Nephron (organoid): ENCODE measurements at regions not wholly inside any gene's neighbourhood (a gene's known extent, or its start where the extent isn't known, plus 50 kb on each side); places are given as distances from the start of the nearest gene placed in this dataset.
A peak's percentile ranks its signal among the peaks of the same experiment; 100 is the strongest.
"Not testable (repeated sequence)": the region's sequence is repeated elsewhere in the genome, so short reads cannot be mapped to it uniquely, and the experiment has no call there.

ENCODE experiments used
- H3K27ac Mint-ChIP-seq, 3 experiments: 2 replicates each; pipeline ENCODE4 v1.8.0; 2020; ENCODE audit warnings: mixed read lengths in 3 of 3, mild to moderate bottlenecking in 2 of 3, moderate library complexity in 1 of 3
- H3K27me3 Mint-ChIP-seq: 2 replicates; pipeline ENCODE4 v1.8.0; 2021; ENCODE audit warnings: low read depth, mild to moderate bottlenecking, moderate library complexity, mixed read lengths
- H3K36me3 Mint-ChIP-seq: 2 replicates; pipeline ENCODE4 v1.8.0; 2020; ENCODE audit warnings: low read depth, mixed read lengths
- H3K4me1 Mint-ChIP-seq: 2 replicates; pipeline ENCODE4 v1.8.0; 2020; ENCODE audit warnings: mixed read lengths
- H3K4me3 Mint-ChIP-seq, 3 experiments: 2 replicates each; pipeline ENCODE4 v1.8.0; 2020; ENCODE audit warnings: mild to moderate bottlenecking in 3 of 3, mixed read lengths in 3 of 3, moderate library complexity in 2 of 3
- H3K9me3 Mint-ChIP-seq: 2 replicates; pipeline ENCODE4 v1.8.0; 2020; ENCODE audit warnings: mixed read lengths
- CTCF ChIP-seq, 3 experiments: fragments of 200-600 bp; sonication (generic); IDR thresholded peaks; one replicate each; pipeline ENCODE4 v1.5.0; 2021; ENCODE audit warnings: antibody characterized with exemption in 3 of 3; ENCODE audit not compliant: unreplicated experiment in 3 of 3

GRCh38 chr21:19076031-19076430, 672.4 kb upstream of the TMPRSS15 start:
- no peaks in the 10 kb centered on the region for H3K4me1 Mint-ChIP-seq
- no peak overlapping the region for H3K27ac Mint-ChIP-seq
- no peak for TF ChIP-seq CTCF (IDR thresholded peaks at IDR 0.05; ENCODE audit: unreplicated experiment in 3 of 3)
- no peaks in the 10 kb centered on the region for H3K36me3 Mint-ChIP-seq
- H3K4me3 Mint-ChIP-seq: no peak overlapping the region
- H3K27me3 Mint-ChIP-seq: no peaks in the 10 kb centered on the region
- peaks cover 23% of the 10 kb centered on the region for H3K9me3 Mint-ChIP-seq

- Mint-ChIP-seq H3K27ac (no peak overlapping the region), H3K4me3 (no peak overlapping the region), H3K27me3 (no peaks in the 10 kb centered on the region), H3K4me1 (no peaks in the 10 kb centered on the region), H3K36me3 (no peaks in the 10 kb centered on the region), H3K9me3 (no peaks in the 10 kb centered on the region)
- TF ChIP-seq CTCF (IDR thresholded peaks at IDR 0.05; ENCODE audit: unreplicated experiment in 3 of 3): no peak
Measured at GRCh38 chr21:19109694-19110093, 706.1 kb upstream of the TMPRSS15 start.

GRCh38 chr21:19119259-19119658, 715.7 kb upstream of the TMPRSS15 start:
- not testable (repeated sequence) for H3K4me1 Mint-ChIP-seq, H3K4me3 Mint-ChIP-seq, H3K9me3 Mint-ChIP-seq, H3K27me3 Mint-ChIP-seq, H3K27ac Mint-ChIP-seq, H3K36me3 Mint-ChIP-seq

GRCh38 chr21:19120591-19120990, 717.0 kb upstream of the TMPRSS15 start:
- H3K4me1 Mint-ChIP-seq: peaks cover 3% of the 10 kb centered on the region
- H3K27ac Mint-ChIP-seq: peak overlapping the region in 1 of 3 experiments; percentile 46
- no peak for TF ChIP-seq CTCF (IDR thresholded peaks at IDR 0.05; ENCODE audit: unreplicated experiment in 3 of 3)
- peaks cover 2% of the 10 kb centered on the region for H3K9me3 Mint-ChIP-seq
- no peaks in the 10 kb centered on the region for H3K27me3 Mint-ChIP-seq
- H3K4me3 Mint-ChIP-seq: no peak overlapping the region
- no peaks in the 10 kb centered on the region for H3K36me3 Mint-ChIP-seq

GRCh38 chr21:19122356-19122755, 718.8 kb upstream of the TMPRSS15 start:
- Mint-ChIP-seq H3K4me1 (peaks cover 3% of the 10 kb centered on the region), H3K27ac (no peak overlapping the region), H3K9me3 (peaks cover 2% of the 10 kb centered on the region), H3K36me3 (no peaks in the 10 kb centered on the region), H3K4me3 (no peak overlapping the region), H3K27me3 (no peaks in the 10 kb centered on the region)
- no peak for TF ChIP-seq CTCF (IDR thresholded peaks at IDR 0.05; ENCODE audit: unreplicated experiment in 3 of 3)

- TF ChIP-seq CTCF (IDR thresholded peaks at IDR 0.05; ENCODE audit: unreplicated experiment in 3 of 3): no peak
- Mint-ChIP-seq H3K36me3 (no peaks in the 10 kb centered on the region), H3K4me3 (no peak overlapping the region), H3K9me3 (peaks cover 2% of the 10 kb centered on the region), H3K4me1 (peaks cover 3% of the 10 kb centered on the region), H3K27ac (no peak overlapping the region), H3K27me3 (no peaks in the 10 kb centered on the region)
Measured at GRCh38 chr21:19123053-19123452, 719.5 kb upstream of the TMPRSS15 start.
